Mesenchymal stem cell (in vitro differentiated cells and primary cell): ENCODE measurements at regions not wholly inside any gene's neighbourhood (a gene's known extent, or its start where the extent isn't known, plus 50 kb on each side); places are given as distances from the start of the nearest gene placed in this dataset.

Experiments used
- DNase-seq: peaks from one replicate; pipeline ENCODE4 v3.0.0-alpha.2; 2013
- H2AFZ ChIP-seq: one replicate; pipeline ENCODE4 v1.6.1; 2013; ENCODE audit warnings: low read depth, mild to moderate bottlenecking, control low read depth, inconsistent platforms, low read length, moderate library complexity
- H2AK5ac ChIP-seq: 2 replicates; pipeline ENCODE4 v1.6.1; 2013; ENCODE audit warnings: low read length, moderate library complexity, mild to moderate bottlenecking, inconsistent platforms; ENCODE audit not compliant: severe bottlenecking
- H2BK120ac ChIP-seq: one replicate; pipeline ENCODE4 v1.6.1; 2013; ENCODE audit warnings: low read depth, mild to moderate bottlenecking, inconsistent platforms, low read length, moderate library complexity
- H2BK12ac ChIP-seq, 2 experiments: one replicate each; pipeline ENCODE4 v1.6.1; 2013; ENCODE audit warnings: inconsistent platforms in 2 of 2, low read length in 2 of 2, mild to moderate bottlenecking in 2 of 2, moderate library complexity in 2 of 2, control low read depth in 1 of 2
- H2BK15ac ChIP-seq: one replicate; pipeline ENCODE4 v1.6.1; 2013; ENCODE audit warnings: mild to moderate bottlenecking, low read depth, inconsistent platforms; ENCODE audit not compliant: poor library complexity, severe bottlenecking
- H2BK5ac ChIP-seq: 2 replicates; pipeline ENCODE4 v1.6.1; 2013; ENCODE audit warnings: low read depth, mild to moderate bottlenecking, low read length, control low read depth, inconsistent platforms; ENCODE audit not compliant: poor library complexity, severe bottlenecking
- H3K14ac ChIP-seq, 2 experiments: one replicate each; pipeline ENCODE4 v1.6.1; 2013; ENCODE audit warnings: inconsistent platforms in 2 of 2, low read length in 2 of 2, control low read depth in 1 of 2, mild to moderate bottlenecking in 1 of 2, moderate library complexity in 1 of 2
- H3K18ac ChIP-seq, 2 experiments: one replicate each; pipeline ENCODE4 v1.6.1; 2013; ENCODE audit warnings: inconsistent platforms in 2 of 2, low read length in 2 of 2, control low read depth in 1 of 2, low read depth in 1 of 2, mild to moderate bottlenecking in 1 of 2
- H3K23ac ChIP-seq, 2 experiments: one replicate each; pipeline ENCODE4 v1.6.1; 2013; ENCODE audit warnings: inconsistent platforms in 2 of 2, low read length in 2 of 2, mild to moderate bottlenecking in 2 of 2, moderate library complexity in 2 of 2, control low read depth in 1 of 2
- H3K27ac ChIP-seq: 2 replicates; pipeline ENCODE4 v1.5.1; 2013; ENCODE audit warnings: mild to moderate bottlenecking, moderate library complexity, low read length, control low read depth, inconsistent platforms; ENCODE audit not compliant: poor library complexity, severe bottlenecking
- H3K27me3 ChIP-seq, 2 experiments: 2 replicates each; pipeline versions ENCODE4 v1.6.1 to v1.7.0; 2013; ENCODE audit warnings: low read length in 2 of 2, mild to moderate bottlenecking in 2 of 2, moderate library complexity in 2 of 2, control low read depth in 1 of 2, inconsistent platforms in 1 of 2; ENCODE audit not compliant: control insufficient read depth in 1 of 2, insufficient read depth in 1 of 2
- H3K36me3 ChIP-seq, 2 experiments: 2 replicates each; pipeline versions ENCODE4 v1.6.1 to v1.7.0; 2013; ENCODE audit warnings: low read length in 2 of 2, control low read depth in 1 of 2, inconsistent platforms in 1 of 2, low read depth in 1 of 2, mild to moderate bottlenecking in 1 of 2; ENCODE audit not compliant: insufficient read depth in 2 of 2, control insufficient read depth in 1 of 2
- H3K4ac ChIP-seq, 2 experiments: one replicate each; pipeline ENCODE4 v1.6.1; 2013; ENCODE audit warnings: inconsistent platforms in 2 of 2, low read length in 2 of 2, mild to moderate bottlenecking in 2 of 2, moderate library complexity in 2 of 2, control low read depth in 1 of 2, low read depth in 1 of 2
- H3K4me1 ChIP-seq: 2 replicates; pipeline ENCODE4 v1.6.1; 2013; ENCODE audit warnings: low read depth, low read length, control low read depth; ENCODE audit not compliant: control insufficient read depth, insufficient read depth
- H3K4me2 ChIP-seq: 2 replicates; pipeline ENCODE4 v1.6.1; 2013; ENCODE audit warnings: low read length, mild to moderate bottlenecking, inconsistent platforms; ENCODE audit not compliant: poor library complexity, severe bottlenecking
- H3K4me3 ChIP-seq, 2 experiments: 2 replicates each; pipeline versions ENCODE4 v1.5.1 to v1.7.0; 2013; ENCODE audit warnings: low read length in 2 of 2, mild to moderate bottlenecking in 2 of 2, control low read depth in 1 of 2, low read depth in 1 of 2; ENCODE audit not compliant: insufficient read depth in 1 of 2
- H3K79me1 ChIP-seq: replicated peaks from 2 replicates; pipeline ENCODE4 v1.6.1; 2013; ENCODE audit warnings: mild to moderate bottlenecking, control low read depth, low read length, inconsistent platforms; ENCODE audit not compliant: poor library complexity, severe bottlenecking
- H3K9ac ChIP-seq: 2 replicates; pipeline ENCODE4 v1.7.0; 2013; ENCODE audit warnings: mild to moderate bottlenecking, low read length, moderate library complexity
- H3K9me3 ChIP-seq: 2 replicates; pipeline ENCODE4 v1.7.0; 2013; ENCODE audit warnings: mild to moderate bottlenecking, low read length; ENCODE audit not compliant: control insufficient read depth
- H4K8ac ChIP-seq: one replicate; pipeline ENCODE4 v1.6.1; 2013; ENCODE audit warnings: inconsistent platforms, mild to moderate bottlenecking, low read length, moderate library complexity
- H4K91ac ChIP-seq: one replicate; pipeline ENCODE4 v1.6.1; 2013; ENCODE audit warnings: mild to moderate bottlenecking, low read length, inconsistent platforms
- WGBS: methylation state at CpG from one replicate; pipeline ENCODE4 v1.1.7; 2013; ENCODE audit warnings: mixed read lengths; 5-methylcytosine and 5-hydroxymethylcytosine counted together

GRCh38 chr2:38174646-38175423 lies 98.9 kb upstream of the CYP1B1 start:
- Histone ChIP-seq H3K14ac (no peak overlapping the region), H3K4me3 (peak overlapping the region in 1 of 2 experiments; percentile 59), H3K23ac (no peak overlapping the region), H3K4ac (peak overlapping the region in 1 of 2 experiments; percentile 31), H3K9ac (peak overlapping the region; percentile 68), H2AK5ac (peak overlapping the region; percentile 49), H2BK120ac (no peak overlapping the region), H2BK12ac (peak overlapping the region in 1 of 2 experiments; percentile 17), H3K27me3 (no peaks in the 10 kb centered on the region), H3K79me1 (peaks cover 2% of the 10 kb centered on the region), H4K91ac (no peak overlapping the region), H3K18ac (peak overlapping the region; percentile 25 to 79), H3K4me2 (no peak overlapping the region), H3K4me1 (peaks cover 5% of the 10 kb centered on the region), H2AFZ (no peak overlapping the region), H2BK5ac (peak overlapping the region; percentile 54), H3K36me3 (no peaks in the 10 kb centered on the region), H3K9me3 (no peaks in the 10 kb centered on the region), H3K27ac (peak overlapping the region; percentile 97), H2BK15ac (no peak overlapping the region), H4K8ac (no peak overlapping the region)
- 72% methylated on average over 7 of the region's 7 CpGs for WGBS
- DNase-seq = peak; percentile 95

DNA sequence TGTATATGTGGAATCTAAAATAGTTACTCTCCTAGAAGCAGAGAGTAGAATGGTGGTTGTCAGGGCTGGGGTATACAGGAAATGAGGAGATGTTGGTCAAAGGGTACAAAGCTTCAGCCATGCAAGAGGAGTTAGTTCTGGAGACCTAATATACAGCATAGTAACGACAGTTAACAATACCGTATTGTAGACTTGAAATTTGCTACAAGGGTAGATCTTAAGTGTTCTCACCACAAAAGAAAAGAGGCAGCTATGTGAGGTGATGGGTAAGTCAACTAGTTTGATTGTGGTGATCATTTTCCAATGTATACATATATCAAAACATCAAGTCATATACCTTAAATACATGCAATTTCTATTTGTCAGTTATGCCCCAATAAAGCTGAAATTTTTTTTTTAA lies 98.2 kb upstream of the CYP1B1 start:
- Histone ChIP-seq H3K4me1 (peaks cover 5% of the 10 kb centered on the region), H2BK15ac (no peak overlapping the region)
- WGBS = 100% methylated on average over 1 of the region's 2 CpGs

GRCh38 chr2:38173683-38174082 lies 97.7 kb upstream of the CYP1B1 start:
- Histone ChIP-seq H2AK5ac (peak overlapping the region; percentile 40), H2BK120ac (no peak overlapping the region), H2BK5ac (peak overlapping the region; percentile 75), H4K91ac (no peak overlapping the region), H3K27me3 (no peaks in the 10 kb centered on the region), H3K18ac (no peak overlapping the region), H2AFZ (no peak overlapping the region), H3K9me3 (no peaks in the 10 kb centered on the region), H3K23ac (no peak overlapping the region), H3K4ac (no peak overlapping the region), H3K4me3 (no peak overlapping the region), H3K4me2 (no peak overlapping the region), H3K14ac (no peak overlapping the region), H3K79me1 (peaks cover 2% of the 10 kb centered on the region), H3K4me1 (peaks cover 5% of the 10 kb centered on the region), H3K36me3 (no peaks in the 10 kb centered on the region), H3K9ac (peak overlapping the region; percentile 67), H4K8ac (no peak overlapping the region), H2BK15ac (no peak overlapping the region), H2BK12ac (no peak overlapping the region), H3K27ac (peak overlapping the region; percentile 96)
- WGBS = 65% methylated on average over 3 of the region's 4 CpGs
- no peak for DNase-seq

More for the DNA sequence above, 98.2 kb upstream of the CYP1B1 start:
- H3K23ac ChIP-seq = no peak overlapping the region
- no peak overlapping the region for H3K4ac ChIP-seq
- H3K9me3 ChIP-seq = no peaks in the 10 kb centered on the region
- no peak overlapping the region for H2BK120ac ChIP-seq
- no peak overlapping the region for H3K4me2 ChIP-seq
- H4K8ac ChIP-seq = no peak overlapping the region
- H3K27me3 ChIP-seq = no peaks in the 10 kb centered on the region
- peak overlapping the region; percentile 96 for H3K27ac ChIP-seq
- DNase-seq = no peak
- peak overlapping the region; percentile 75 for H2BK5ac ChIP-seq
- H4K91ac ChIP-seq = no peak overlapping the region
- H3K79me1 ChIP-seq = peaks cover 2% of the 10 kb centered on the region
- peak overlapping the region; percentile 67 for H3K9ac ChIP-seq
- no peaks in the 10 kb centered on the region for H3K36me3 ChIP-seq
- H3K18ac ChIP-seq = no peak overlapping the region
- peak overlapping the region; percentile 40 for H2AK5ac ChIP-seq
- no peak overlapping the region for H3K4me3 ChIP-seq
- no peak overlapping the region for H2BK12ac ChIP-seq
- no peak overlapping the region for H3K14ac ChIP-seq
- no peak overlapping the region for H2AFZ ChIP-seq

- Histone ChIP-seq H2AK5ac (peak overlapping the region; percentile 76), H3K4me3 (no peak overlapping the region), H3K9ac (no peak overlapping the region), H3K14ac (no peak overlapping the region), H2BK15ac (no peak overlapping the region), H3K79me1 (peaks cover 2% of the 10 kb centered on the region), H3K4me1 (peaks cover 6% of the 10 kb centered on the region), H3K27me3 (no peaks in the 10 kb centered on the region), H3K4ac (no peak overlapping the region), H4K8ac (no peak overlapping the region), H3K27ac (no peak overlapping the region), H3K18ac (no peak overlapping the region), H3K23ac (no peak overlapping the region), H2AFZ (no peak overlapping the region), H3K4me2 (no peak overlapping the region), H4K91ac (no peak overlapping the region), H3K9me3 (no peaks in the 10 kb centered on the region), H2BK5ac (no peak overlapping the region), H3K36me3 (no peaks in the 10 kb centered on the region), H2BK12ac (no peak overlapping the region), H2BK120ac (no peak overlapping the region)
- no CpG with 5 or more reads among the region's 1 CpG for WGBS
- DNase-seq = no peak
Measured at GRCh38 chr2:38171208-38171855, 95.4 kb upstream of the CYP1B1 start.
